GM18505 (cell line): ENCODE measurements at regions not wholly inside any gene's neighbourhood (a gene's known extent, or its start where the extent isn't known, plus 50 kb on each side); places are given as distances from the start of the nearest gene placed in this dataset.

Source experiments
- ATAC-seq: cut with Tn5 transposase; IDR thresholded peaks from one replicate; pipeline ENCODE4 v1.9.1; 2021; ENCODE audit not compliant: unreplicated experiment
- POLR2A ChIP-seq: IDR thresholded peaks from 4 replicates; pipeline ENCODE4 v1.6.1; 2011; ENCODE audit warnings: borderline replicate concordance; ENCODE audit not compliant: insufficient read depth, insufficient read length; ENCODE audit errors: extremely low read depth

- TF ChIP-seq POLR2A = no peak
- no peak for ATAC-seq
These were observed 304.1 kb downstream of the MAT2B start for GRCh38 chr5:163809473-163809872.

DNA sequence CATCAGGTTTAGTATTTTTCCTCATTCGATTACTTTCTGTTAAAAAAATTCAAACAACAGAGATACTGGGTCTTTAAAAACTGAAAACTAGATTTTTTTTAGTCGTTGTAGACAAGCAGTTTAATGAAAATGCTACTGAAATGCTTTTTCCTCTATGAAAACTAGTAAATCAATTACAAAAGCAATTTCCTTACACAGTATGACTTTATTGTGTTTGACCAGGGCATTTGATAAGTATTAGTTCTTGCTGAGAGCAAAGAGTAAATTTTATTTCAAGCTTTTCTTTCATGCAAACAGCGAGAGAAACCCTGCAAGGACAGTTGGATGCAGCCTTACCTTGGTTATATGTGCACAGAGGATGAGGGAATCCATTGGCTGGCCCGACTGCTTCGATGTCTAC is 308.5 kb downstream of the MAT2B start:
- TF ChIP-seq POLR2A = no peak
- no peak for ATAC-seq

GRCh38 chr5:163815240-163815791 is 309.9 kb downstream of the MAT2B start:
- ATAC-seq = no peak
- TF ChIP-seq POLR2A = no peak

DNA sequence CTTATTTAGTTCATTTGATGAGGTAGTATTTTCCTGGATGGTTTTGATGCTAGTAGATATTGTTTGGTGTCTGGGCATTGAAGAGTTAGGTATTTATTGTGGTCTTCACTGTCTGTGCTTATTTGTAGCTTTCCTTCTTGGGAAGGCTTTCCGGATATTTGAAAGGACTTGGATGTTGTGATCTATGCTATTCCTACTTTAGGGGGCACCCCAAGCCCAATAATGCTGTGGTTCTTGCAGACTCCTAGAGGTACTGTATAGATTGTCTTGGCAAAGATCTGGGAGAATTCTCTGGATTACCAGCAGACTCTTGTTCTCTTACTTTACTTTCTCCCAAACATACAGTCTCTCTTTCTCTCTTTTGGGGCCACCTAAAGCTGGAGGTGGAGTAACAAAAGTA is 315.7 kb downstream of the MAT2B start:
- ATAC-seq = no peak
- TF ChIP-seq POLR2A = no peak

GRCh38 chr5:163822548-163822947 is 317.1 kb downstream of the MAT2B start:
- ATAC-seq = no peak
- no peak for TF ChIP-seq POLR2A

DNA sequence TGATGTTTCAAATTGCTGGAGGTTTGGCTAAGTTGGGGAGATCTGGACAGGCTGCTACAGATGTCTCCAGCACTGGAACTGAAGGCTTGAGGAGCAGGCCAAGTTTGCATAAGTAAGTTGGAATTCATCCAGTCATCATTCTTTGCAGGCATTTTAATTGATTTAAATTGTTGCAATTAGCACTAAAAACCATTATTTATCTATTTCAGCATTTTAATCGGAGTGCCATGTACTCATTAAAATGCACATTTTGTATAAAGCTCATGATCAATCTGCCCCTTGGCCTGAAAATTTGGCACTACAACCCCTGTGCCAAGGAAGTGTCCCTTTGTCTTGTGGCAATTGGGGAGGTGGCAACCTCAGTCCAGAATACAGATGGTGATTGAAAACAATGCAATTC is 320.2 kb downstream of the MAT2B start:
- ATAC-seq = no peak
- TF ChIP-seq POLR2A = no peak

GRCh38 chr5:163826201-163826600 is 320.8 kb downstream of the MAT2B start:
- no peak for ATAC-seq
- no peak for TF ChIP-seq POLR2A

DNA sequence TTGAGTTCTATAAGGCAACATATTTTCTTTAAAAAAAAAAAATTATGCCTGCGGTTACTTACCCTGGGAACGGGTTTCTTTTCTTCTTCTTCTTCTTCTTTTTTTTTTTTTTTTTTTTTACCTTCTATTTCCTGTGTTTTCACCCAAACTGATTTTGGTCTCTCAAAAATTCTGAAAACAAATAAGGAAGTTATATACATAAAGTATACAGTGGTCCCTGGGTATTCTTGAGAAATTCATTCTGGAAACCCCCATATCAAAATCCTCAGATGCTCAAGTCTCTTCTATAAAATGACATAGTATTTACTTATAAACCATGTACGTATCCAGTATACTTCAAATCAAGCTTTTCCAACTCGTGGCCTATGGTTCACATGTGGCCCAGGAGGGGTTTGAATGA is 326.7 kb downstream of the MAT2B start:
- TF ChIP-seq POLR2A = no peak
- no peak for ATAC-seq

GRCh38 chr5:163838738-163839137 is 333.3 kb downstream of the MAT2B start:
- no peak for ATAC-seq
- TF ChIP-seq POLR2A = no peak

DNA sequence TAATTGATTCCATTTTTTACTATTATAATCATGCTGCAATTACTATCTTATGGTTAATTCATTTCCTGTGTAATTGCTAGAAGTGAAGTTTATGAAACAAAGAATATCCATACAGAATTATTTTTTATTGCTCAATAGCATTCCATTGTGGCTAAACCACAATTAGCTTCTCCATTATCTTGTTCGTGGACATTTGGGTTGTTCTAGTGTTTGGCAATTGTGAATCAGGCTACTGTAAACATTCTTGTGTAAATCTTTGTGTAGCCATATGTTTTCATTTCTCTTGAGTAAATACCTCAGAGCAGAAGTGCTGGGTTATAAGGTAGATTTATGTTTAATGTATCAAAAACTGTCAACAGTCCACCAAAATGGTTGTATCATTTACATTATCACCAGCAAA is 341.1 kb downstream of the MAT2B start:
- no peak for TF ChIP-seq POLR2A
- ATAC-seq = no peak

- TF ChIP-seq POLR2A = no peak
These were observed 350.3 kb downstream of the MAT2B start for GRCh38 chr5:163855754-163856153.

GRCh38 chr5:163861670-163862069 is 356.3 kb downstream of the MAT2B start:
- TF ChIP-seq POLR2A = no peak

More at GRCh38 chr5:163855754-163856153, 350.3 kb downstream of the MAT2B start:
- ATAC-seq = no peak

GRCh38 chr5:163867324-163867723 is 361.9 kb downstream of the MAT2B start:
- ATAC-seq = no peak
- TF ChIP-seq POLR2A = no peak

More at GRCh38 chr5:163861670-163862069, 356.3 kb downstream of the MAT2B start:
- no peak for ATAC-seq

DNA sequence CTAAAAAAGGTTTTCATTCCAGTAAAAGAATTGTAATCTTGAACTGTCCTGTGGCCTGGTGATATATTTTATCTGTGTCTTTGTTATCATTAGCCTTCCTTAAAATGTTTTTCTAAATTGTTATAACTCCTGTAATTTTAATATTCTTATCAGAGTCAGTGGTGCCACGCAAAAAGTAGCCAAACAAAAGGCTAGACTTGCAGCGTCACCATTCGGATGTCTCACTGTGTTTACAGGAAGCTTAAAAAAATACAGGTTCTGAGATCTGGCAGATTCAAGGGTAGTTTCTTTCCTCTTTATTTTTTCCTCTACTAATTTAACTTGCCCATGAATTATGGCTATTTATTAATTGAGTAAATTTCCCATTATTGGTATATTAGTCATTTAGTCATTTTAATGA is 362.3 kb downstream of the MAT2B start:
- no peak for ATAC-seq
- no peak for TF ChIP-seq POLR2A

- no peak for TF ChIP-seq POLR2A
- no peak for ATAC-seq
These were observed 364.2 kb downstream of the MAT2B start for GRCh38 chr5:163869581-163869980.
